Loucy (cell line): ENCODE measurements at regions not wholly inside any gene's neighbourhood (a gene's known extent, or its start where the extent isn't known, plus 50 kb on each side); places are given as distances from the start of the nearest gene placed in this dataset.

Source experiments
- EZH2phosphoT487 ChIP-seq: fragments of 200-600 bp; IDR thresholded peaks from 2 replicates; pipeline ENCODE4 v1.6.1; 2018; ENCODE audit warnings: antibody characterized with exemption, mild to moderate bottlenecking, moderate library complexity, borderline replicate concordance
- TF ChIP-seq, protein P1 (sequence below): fragments of 200-600 bp; sonication (generic); conservative IDR thresholded peaks from 2 replicates; pipeline ENCODE4 v1.5.1; 2014; ENCODE audit warnings: mild to moderate bottlenecking, antibody characterized with exemption, low read length

DNA sequence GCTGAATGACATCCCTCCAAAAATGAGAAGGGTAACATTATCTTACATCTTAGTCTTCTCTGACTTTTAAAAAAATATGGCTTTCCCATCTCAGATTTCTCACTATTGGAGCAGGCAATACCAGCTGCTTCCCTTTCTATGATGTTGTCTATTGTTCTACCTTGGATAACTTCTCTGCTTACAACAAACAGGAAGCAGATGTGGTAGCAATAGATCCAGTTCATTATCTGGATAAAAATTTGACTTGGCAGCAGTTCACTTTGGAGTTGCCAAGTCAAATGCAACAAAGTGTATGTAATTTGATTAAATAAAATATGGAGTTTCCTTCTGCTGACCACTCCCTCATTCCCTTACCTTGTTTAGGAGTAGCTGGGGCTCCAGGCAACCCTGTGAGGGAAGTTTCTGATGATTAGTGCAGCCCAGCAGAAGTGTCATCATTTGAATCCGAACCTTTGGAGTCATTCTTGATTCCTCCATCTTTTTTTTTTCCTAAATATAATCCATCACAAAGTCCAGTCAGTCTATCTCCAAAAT lies 72.0 kb upstream of the GPRIN3 start:
- TF ChIP-seq, protein P1, sequence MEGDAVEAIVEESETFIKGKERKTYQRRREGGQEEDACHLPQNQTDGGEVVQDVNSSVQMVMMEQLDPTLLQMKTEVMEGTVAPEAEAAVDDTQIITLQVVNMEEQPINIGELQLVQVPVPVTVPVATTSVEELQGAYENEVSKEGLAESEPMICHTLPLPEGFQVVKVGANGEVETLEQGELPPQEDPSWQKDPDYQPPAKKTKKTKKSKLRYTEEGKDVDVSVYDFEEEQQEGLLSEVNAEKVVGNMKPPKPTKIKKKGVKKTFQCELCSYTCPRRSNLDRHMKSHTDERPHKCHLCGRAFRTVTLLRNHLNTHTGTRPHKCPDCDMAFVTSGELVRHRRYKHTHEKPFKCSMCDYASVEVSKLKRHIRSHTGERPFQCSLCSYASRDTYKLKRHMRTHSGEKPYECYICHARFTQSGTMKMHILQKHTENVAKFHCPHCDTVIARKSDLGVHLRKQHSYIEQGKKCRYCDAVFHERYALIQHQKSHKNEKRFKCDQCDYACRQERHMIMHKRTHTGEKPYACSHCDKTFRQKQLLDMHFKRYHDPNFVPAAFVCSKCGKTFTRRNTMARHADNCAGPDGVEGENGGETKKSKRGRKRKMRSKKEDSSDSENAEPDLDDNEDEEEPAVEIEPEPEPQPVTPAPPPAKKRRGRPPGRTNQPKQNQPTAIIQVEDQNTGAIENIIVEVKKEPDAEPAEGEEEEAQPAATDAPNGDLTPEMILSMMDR, result no peak
- no peak for TF ChIP-seq EZH2phosphoT487
